HG03103 (cell line): ENCODE measurements at regions not wholly inside any gene's neighbourhood (a gene's known extent, or its start where the extent isn't known, plus 50 kb on each side); places are given as distances from the start of the nearest gene placed in this dataset.
"Not testable (repeated sequence)": the region's sequence is repeated elsewhere in the genome, so short reads cannot be mapped to it uniquely, and the experiment has no call there.

Experiments
- ATAC-seq: cut with Tn5 transposase; IDR thresholded peaks from one replicate; pipeline ENCODE4 v1.9.1; 2021; ENCODE audit warnings: low read depth; ENCODE audit not compliant: unreplicated experiment

DNA sequence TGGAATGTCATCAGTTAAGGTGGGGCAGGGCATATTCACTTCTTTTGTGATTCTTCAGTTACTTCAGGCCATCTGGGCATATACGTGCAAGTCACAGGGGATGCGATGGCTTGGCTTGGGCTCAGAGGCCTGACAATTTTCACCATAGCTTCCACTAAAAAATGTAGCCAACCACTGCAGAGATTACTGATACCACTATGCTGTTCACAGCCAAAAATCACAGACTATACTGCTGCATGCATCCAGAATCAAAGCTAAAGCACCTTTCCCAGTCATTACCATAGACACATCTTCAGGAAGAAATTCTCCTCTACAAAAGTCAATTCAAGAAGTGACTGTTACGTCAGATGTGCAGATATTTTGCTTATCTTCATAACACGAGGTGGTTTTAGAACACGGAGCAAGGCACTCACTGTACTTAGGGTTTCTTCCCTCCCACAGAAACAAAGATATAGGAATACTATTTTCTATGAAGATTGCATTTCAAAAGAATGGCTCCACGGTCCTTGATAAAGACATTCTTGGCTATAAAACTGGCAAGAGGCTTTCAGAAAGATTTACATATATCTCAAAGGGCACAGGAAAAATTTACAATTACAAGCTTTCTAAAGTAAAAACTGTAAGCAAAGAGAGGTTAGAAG lies 1556.6 kb upstream of the PRR20A start:
- no peak for ATAC-seq

DNA sequence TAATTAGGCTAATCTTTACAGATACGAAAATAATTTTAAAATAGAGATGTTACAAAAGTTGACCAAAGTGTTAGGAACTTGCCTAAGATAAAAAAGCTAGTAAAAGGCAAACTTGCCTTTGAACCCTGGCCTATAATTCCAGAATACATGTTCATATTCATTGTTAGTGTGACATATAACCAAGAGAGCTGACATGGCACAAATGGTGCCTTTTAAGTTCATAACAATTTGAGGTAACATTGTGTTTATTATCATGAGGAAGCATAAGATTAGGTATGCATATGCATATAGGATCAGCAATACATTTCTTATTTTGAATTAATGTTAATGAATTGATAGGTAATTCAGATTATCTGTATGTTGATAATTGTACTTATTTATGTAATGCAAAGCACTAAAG lies 1537.9 kb upstream of the PRR20A start:
- ATAC-seq = no peak

DNA sequence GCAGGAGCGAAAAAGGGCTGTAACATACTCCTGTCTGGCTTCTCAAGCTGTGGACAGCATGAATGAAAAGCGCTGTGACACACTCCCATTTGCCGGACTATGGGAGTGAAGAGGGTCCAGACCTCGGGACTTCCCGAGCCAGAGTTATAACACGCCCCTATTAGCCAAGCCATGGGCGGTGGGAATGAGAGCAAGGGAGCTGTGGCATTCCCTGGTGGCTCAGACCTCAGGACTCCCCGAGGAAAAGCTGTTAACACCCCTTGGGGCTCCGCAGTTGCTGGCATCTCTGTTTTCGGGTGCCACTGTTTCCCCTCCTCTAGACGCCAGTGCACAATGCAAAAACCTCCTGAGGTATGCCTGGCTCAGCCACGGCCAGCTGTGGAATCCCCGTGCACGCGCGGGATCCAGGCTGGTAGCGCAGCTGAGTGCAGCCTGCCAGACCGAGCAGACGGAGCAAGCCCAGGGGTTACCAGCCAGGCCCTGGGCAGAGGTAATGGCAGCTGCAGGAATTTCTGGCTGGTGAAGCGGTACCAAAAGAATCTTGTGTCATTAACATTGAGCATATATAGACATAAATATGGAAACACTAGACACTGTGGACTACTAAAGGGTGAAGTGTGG lies 1534.6 kb upstream of the PRR20A start:
- no peak for ATAC-seq

DNA sequence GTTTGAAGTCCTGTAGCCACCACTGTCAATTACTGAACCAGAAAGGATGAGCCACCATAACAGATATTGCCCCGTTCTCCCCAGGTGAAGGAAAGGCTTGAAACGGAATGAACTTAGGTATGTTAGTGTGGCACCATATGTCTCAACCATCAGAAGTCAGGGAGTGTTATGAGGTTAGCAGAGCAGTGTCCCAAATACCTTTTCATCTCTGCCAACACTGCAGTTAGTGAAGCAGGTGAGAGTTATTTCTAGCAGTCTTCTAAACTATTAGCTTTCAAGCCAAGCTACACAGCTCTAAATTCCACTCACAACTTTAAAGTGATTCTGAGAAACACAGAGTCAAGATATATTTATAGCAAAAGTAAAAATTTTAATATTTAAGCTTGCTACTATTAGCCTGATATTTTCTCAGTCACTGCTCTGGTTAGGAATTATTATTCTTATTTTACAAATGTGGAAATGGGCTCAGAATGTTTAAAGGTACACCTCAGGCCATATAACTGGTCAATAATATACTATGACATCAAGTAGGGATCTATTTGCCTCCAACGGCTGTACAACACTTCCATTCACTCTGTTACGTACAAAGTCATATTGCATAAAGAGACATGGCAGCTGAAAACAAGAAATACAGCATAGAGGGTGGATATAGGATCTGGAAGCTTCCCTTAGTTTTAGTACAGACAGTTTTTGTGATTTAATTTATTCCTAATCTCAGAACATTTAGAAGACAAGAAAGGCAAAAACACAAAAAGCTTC lies 1527.1 kb upstream of the PRR20A start:
- ATAC-seq = no peak

DNA sequence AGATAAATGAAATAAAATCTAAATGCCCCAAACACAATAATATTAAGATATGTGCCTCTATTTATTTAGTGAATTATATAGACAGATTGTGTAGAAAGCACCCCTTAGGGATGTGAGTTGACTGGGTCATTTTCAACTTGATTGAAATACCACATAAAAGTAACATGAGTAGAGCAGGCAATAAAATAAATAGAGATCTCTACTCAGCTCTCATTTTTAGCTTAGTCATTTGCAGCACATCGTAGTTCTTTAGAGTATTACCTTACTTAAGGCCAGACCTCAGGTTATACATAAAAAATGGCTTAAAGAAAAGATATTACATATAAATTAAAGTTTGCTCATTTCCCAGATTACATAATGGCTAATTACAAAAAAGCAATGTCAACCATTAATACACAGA lies 1525.6 kb upstream of the PRR20A start:
- no peak for ATAC-seq

DNA sequence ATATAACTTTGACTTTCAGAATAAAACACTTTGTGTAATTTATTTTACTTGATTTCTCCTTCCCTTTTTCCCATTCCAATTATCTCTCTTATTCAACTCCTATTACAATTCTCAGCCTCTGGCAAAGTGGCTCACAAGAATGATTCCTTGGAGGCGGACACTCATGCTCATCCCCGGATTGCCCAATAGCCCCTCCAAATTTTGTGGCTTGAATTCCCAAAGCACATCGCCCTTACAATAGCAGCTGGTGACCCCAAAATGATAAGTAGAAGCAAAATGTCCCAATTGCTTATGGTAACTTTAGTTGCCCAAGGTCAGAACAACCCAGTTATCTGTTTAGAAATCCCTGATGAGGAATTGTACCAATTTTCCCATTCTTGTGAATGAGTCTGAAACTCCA lies 1523.5 kb upstream of the PRR20A start:
- ATAC-seq = no peak

DNA sequence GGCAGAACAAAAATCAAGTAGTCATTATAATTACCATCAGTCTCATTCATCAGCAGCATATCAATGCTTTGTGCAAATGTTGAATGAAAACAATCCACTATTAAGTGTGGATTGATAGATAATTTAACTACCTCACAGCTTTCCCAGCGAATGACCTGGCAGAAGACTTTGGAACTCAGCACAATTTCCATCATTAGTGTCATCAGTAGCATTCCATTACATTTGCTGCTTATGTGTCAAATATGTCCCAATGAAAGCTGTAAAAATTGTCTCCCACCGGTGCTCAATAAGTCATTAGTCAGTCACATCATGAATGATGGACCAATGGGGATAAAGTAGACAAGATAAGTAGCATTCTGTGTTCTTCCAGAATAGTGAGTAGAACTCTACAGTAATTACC lies 1513.5 kb upstream of the PRR20A start:
- ATAC-seq = no peak

DNA sequence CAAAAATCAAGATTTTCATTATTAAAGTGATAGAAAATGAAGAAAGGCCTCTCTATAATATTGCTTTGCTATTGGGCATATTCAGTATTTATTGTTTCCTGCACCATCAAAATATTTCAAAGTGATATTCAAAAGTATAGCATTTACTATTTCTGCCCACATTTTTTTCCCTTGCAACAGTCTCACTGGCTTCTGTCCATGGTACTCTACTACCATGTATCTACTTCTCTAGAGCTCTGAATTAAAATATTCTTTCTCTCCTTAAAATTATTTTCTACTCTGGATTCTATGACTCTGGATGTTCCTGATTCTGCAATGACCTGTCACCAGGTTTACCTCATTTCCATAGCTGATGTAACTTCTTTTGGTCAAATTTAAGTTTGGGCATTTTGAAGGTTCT lies 1508.3 kb upstream of the PRR20A start:
- no peak for ATAC-seq

DNA sequence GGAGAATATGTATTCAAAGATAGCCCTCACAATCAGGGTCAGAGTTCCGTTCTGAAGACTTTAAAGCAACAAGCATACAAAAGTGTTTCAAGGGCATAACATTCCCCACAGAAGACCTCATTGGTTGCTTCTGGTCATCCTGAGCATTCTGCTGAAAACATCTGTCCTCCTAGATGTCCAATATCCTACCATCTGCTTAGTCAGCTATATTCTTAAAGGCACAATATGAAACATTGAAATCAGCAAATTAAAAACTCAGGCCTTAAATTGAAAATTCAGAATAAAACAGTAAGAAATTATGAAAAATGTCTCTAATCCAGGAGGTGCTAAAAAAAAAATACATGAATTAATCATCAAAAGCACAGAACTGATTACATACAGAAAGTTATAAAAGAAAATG lies 1491.2 kb upstream of the PRR20A start:
- no peak for ATAC-seq

DNA sequence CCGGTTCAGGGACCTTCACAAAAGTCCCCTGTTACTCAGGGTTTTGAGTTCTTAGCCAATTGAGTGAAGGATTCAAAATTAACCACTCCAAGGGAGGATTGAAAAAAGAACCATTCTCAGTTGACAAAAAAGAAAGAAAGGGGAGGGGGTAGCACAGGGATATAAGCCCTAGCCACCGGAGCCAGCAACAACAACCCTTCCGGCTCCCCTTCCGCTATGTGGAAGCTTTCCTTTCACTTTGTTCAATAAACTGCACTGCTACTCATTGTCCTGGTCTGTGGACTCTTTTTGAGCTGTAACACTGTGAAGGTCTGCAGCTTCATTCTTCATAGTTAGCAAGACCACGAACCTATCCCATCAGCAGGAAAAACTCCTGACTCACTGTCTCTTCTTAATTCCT lies 1488.1 kb upstream of the PRR20A start:
- ATAC-seq = no peak

DNA sequence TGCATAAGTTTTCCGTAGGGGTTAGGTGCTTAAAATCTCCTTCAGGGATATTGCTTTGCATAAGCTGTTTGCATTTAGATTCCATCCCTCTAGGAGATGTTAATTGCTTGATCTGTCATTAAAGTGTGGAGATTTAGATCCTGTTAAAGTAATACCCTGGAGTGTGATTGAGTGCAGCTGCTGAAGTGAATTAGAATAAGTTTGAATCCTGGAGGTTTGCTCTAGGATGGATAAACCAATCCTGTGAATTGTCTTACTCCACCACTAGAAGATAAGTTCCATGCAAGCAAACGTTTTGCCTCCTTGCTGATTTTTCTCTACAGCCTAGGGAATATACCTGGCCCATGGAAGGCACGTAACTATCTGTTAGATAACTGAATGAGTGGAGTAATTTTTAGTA lies 1487.2 kb upstream of the PRR20A start:
- ATAC-seq = no peak

DNA sequence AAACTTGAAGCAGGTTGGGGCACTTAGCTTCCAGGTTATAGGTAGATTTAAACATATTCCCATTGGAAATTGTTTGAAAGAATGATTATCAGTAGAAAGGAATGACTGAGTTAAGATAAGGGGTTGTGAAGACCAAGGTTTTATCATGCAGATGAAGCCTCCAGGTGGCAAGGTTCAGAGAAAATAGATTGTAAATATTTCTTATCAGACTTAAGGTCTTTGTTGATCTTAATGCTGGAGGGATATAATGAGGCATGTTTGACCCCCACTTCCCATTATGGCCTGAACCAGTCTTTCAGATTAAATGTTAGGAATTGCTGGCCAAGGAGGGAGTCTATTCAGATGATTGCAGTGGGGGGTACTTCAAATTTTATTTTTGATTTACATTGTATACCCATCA lies 1486.5 kb upstream of the PRR20A start:
- ATAC-seq = no peak

DNA sequence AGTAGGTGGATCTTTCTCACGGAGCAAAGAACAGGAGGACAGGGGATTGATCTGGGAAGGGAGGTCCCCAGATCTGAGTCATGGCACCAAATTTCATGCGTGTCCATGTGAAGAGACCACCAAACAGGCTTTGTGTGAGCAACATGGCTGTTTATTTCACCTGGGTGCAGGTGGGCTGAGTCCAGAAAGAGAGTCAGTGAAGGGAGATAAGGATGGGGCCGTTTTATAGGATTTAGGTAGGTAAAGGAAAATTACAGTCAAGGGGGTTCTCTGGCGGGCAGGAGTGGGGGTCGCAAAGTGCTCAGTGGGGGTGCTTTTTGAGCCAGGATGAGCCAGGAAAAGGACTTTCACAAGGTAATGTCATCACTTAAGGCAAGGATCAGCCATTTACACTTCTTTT lies 1480.5 kb upstream of the PRR20A start:
- not testable (repeated sequence) for ATAC-seq

DNA sequence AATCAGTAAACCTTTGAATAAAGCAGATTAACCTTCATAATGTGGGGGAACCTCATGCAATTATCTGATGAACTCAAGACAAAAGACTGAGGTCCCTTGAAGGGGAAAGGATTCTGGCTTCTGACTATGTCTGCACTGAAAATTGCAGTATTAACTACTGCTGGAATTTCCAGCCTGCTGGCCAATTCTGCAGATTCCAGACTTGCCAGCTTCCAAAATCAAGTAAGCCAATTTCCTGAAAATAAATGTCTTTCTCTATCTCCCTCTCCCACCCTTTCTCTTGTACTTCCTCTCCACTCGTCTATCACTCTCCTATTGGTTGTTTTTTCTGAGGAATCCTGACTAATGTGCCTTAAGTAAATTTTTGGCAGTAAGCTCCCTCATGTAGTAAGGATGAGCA lies 1479.9 kb upstream of the PRR20A start:
- ATAC-seq = no peak

DNA sequence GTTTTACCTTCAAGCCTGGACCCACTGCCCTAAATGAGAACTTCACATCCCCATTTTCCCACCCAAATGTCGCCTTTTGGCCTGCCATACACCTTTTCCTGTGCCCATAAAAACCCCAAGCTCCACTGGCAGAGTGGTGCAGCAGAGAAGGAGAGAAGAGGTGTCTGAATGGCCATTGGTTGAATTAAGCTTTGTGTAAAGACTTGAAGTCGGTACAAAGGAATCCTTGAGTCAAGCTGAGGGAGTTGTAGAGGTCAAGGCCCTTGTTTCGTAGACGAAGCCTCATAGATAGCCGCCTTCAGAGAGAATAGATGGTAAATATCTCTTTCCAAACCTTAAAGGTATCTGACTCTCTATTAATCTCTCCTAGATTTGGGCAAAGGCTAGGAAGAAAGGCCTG lies 1479.2 kb upstream of the PRR20A start:
- no peak for ATAC-seq

DNA sequence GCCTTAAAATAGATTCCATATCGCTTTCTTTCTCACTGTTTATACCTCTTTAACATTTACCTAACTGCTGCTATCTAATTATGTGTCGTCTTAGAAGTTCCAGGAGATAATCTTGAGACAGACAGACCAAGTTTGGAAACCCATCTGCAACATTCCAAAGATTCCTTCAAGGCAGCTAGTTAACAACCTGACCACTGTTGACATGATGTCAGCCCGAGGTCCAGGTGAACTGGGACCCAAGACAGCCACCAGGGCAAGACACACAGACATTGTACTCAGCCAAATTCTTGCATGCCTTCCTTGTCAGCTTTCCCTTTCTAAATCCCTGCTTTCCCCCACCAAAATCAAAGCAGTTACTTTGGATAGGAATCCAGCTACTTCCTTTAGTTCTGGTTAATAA lies 1476.5 kb upstream of the PRR20A start:
- no peak for ATAC-seq

DNA sequence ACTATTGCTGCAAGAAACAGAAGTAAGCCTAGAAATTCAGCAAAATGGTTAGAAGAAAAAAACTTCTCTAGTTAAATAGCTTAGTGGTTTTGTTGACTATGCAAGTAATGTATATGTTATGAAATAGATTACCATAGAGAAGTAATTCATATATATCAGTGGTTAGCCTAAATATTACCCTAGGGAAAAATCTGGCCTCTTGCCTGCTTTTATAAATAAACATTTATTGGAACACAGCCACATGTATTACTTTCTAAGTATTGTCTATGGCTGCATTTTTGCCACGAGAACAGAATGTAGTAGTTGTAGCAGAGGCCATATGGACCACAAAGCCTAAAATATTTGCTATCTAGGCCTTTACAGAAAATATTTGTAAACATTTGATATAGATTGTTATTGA lies 1471.7 kb upstream of the PRR20A start:
- no peak for ATAC-seq

DNA sequence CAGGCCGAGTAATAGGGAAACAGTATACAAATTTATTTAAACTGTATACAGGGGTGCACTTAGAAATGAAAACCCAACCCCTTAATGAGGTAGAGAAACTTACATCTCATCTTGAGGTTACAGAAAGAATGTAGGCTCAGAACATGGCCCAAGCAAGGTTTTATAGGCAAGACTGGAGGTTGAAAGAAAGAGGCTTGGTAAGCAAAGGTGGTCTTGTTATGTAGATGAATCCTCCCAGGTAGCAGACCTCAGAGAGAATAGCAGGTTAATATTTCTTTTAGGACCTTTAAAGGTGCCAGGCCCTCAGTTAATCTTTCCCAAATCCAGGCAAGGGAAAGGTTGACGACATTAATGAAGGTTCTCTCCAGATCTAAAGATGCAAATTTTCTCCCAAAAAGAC lies 1466.8 kb upstream of the PRR20A start:
- no peak for ATAC-seq

DNA sequence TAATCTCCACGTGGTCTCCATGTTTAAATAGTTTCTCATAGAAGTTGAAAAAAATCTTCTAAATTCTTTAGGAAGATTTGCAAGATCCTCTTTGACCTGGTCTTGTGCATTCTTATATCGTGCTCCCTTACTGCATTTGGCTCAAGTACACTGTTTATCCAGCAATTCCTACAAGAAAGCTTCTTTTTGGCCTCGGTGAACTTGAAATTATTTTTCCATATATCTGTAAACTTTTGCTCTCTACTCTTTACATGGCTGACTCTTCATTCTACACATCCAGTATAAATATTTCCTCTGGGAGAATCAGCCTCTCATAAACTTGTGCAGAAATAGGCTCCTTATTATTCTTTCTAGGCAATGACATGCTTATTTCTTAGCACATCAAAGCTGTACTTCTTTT lies 1457.9 kb upstream of the PRR20A start:
- ATAC-seq = no peak

DNA sequence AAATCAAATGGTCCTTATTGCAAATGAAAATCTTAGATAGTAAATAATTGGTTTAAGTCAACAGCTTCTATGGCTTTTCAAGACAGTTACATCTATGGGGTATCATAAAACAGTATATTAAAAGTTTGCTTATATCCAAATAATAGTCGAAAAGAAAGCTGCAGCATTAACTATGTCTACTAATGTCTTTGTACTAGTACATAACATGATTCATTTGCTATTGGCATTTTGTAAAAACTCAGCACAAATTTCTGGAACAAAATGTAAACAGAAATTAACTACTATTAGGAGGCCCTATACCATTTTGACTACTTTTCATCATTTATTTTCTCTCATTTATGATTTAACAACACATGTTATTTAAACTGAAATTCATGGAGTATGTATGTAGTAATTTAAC lies 1435.2 kb upstream of the PRR20A start:
- ATAC-seq = no peak

DNA sequence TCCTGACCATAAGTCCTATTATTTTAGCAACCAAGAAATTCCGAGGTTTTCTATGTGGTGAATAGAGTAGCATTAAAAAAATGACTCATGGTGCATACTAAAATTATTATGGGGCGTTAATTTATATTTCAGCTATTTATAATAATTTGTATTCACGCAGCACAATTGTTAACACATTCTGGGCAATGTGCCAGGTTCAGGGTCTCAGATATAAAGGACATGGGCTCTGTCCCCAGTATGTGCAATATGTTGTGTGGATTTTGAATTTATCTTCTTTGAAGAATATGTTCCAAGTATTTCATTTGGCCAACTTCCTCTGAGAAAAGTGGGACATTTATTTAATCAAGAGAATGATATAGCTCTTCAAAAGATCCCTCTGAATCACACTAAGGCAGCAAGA lies 1434.7 kb upstream of the PRR20A start:
- ATAC-seq = no peak

DNA sequence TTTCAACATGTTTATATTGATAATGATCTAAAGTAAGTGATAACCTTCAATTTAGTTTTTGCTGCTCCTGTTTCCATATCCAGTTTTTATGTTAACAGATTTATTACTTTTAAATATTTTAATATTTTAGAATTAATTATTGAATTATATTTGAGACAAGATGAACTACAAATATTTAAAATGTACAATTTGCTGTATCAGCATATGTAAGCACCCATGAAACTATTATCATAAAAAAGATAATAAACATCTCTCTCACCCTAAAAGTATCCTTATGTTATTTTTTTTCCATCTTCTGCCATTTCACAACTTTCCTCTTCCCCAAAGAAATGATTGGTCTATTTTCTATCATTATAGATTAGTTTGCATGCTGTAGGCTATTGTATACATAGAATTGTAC lies 1426.6 kb upstream of the PRR20A start:
- ATAC-seq = no peak
